Left lobe of liver (tissue), 2 donors: ENCODE measurements at regions not wholly inside any gene's neighbourhood (a gene's known extent, or its start where the extent isn't known, plus 50 kb on each side); places are given as distances from the start of the nearest gene placed in this dataset.
"Not testable (repeated sequence)": the region's sequence is repeated elsewhere in the genome, so short reads cannot be mapped to it uniquely, and the experiment has no call there.

Source experiments
- ATAC-seq: fragments of 200-7000 bp; cut with Tn5 transposase; one replicate; pipeline ENCODE4 v1.9.1; 2020; ENCODE audit warnings: mild to moderate bottlenecking, moderate library complexity
- DNase-seq: peaks from one replicate; pipeline ENCODE4 v3.0.0-alpha.2; 2020; ENCODE audit warnings: low spot score
- donor health status: DM: no; HTN: no; CAD: no; lungs with moderate emphysema.
- donor health status: DM: no; HTN: yes; CAD: no.

DNA sequence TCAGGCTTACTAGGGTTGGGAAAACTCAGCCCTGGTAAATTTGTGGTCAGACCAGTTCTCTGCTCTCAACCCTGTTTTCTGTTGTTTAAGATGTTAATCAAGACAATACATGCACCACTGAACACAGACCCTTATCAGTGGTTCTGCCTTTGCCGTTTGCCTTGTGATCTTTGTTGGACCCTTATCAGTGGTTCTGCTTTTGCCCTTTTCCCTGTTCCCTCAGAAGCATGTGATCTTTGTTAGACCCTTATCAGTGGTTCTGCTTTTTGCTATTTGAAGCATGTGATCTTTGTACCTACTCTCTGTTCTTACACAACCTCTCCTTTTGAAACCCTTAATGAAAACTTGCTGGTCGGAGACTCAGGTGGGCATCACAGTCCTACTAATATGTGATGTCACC, 133.9 kb upstream of the NBPF11 start:
- not testable (repeated sequence) for DNase-seq, ATAC-seq

DNA sequence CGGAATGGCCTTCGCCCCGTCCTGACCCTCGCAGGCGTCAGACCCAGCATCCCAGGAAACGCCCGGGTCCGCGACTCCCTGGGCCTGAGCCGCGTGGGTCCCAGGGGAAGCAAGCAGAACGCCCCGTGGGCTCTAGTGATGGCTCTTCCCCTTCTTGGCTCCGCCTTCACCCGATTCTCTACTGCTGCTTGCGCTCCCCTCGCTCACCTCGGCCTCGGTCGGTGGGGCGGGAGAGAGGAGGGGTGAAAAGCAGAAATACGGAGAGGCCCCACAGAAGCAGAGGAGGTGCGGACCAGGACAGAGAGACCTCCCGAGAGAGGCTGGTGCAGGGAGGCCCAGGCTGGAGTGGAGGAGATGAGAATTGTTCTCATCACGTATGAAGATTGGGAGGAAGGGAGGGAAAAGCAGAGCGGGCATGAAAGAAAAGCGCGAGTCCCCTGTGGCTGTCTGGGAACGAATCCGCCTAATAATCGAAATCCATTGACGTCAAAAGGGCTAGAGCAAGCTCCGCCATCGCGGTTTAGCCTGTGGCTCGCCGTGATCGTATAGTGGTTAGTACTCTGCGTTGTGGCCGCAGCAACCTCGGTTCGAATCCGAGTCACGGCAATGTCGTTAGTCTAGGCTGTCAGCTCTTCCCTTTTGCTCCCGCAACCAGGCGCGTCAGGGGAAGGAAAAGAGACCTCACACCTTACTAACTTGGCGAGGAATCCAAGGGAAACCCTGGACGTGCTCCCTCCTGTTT, 128.9 kb upstream of the NBPF11 start:
- DNase-seq: not testable (repeated sequence)
- peak; percentile 57 for ATAC-seq

- DNase-seq, ATAC-seq: not testable (repeated sequence)
Observed at GRCh38 chr1:148279002-148279542, 127.0 kb upstream of the NBPF11 start.

- not testable (repeated sequence) for ATAC-seq, DNase-seq
Observed at GRCh38 chr1:148277865-148278279, 125.8 kb upstream of the NBPF11 start.

- DNase-seq, ATAC-seq: not testable (repeated sequence)
Observed at GRCh38 chr1:148267066-148267465, 115.0 kb upstream of the NBPF11 start.

- DNase-seq: no peak
Observed at GRCh38 chr1:148264374-148265276, 112.5 kb upstream of the NBPF11 start.

GRCh38 chr1:148263906-148264255, 111.8 kb upstream of the NBPF11 start:
- DNase-seq (peak; percentile 45), ATAC-seq (peak; percentile 56)

More at GRCh38 chr1:148264374-148265276, 112.5 kb upstream of the NBPF11 start:
- ATAC-seq: no peak

GRCh38 chr1:148263128-148263905, 111.2 kb upstream of the NBPF11 start:
- DNase-seq (peak; percentile 65), ATAC-seq (peak; percentile 89)

- DNase-seq, ATAC-seq: not testable (repeated sequence)
Observed at GRCh38 chr1:148261684-148262083, 109.6 kb upstream of the NBPF11 start.

GRCh38 chr1:148257886-148258285, 105.8 kb upstream of the NBPF11 start:
- ATAC-seq, DNase-seq: not testable (repeated sequence)

DNA sequence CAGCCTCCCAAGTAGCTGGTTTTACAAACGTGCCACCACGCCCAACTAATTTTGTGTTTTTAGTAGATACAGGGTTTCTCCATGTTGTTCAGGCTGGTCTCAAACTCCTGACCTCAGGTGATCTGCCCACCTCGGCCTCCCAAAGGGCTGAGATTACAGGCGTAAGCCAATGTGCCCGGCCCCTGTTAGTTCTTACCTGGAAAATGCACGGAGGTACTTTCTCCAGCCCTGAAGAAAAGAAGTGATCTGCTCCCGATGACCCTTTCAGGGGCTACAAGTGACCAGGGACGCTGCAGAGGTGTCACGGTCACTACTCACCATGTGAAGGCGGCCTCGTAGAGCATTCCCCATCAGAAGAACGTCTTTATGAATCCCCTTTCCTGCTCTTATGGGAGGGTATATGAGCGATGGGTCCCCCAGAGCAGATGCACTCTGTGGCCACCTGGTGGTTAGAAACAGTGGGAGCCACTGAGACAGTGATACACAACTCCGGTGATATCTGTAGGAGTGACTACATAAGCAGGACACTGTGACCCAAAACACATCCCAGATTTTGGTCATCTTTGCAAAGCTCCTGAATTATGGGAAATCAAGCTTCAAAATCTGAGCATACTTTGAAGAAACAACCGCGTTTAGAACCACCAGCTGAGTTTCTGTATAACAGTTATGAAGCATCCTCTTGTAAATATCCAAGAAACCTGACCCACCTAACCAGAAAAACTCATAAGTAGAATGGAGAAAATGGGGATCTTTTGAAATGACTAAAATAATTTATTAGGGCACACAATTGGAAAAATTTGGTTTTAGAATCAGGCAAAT, 102.7 kb upstream of the NBPF11 start:
- peak; percentile 89 for ATAC-seq
- DNase-seq: not testable (repeated sequence)

DNA sequence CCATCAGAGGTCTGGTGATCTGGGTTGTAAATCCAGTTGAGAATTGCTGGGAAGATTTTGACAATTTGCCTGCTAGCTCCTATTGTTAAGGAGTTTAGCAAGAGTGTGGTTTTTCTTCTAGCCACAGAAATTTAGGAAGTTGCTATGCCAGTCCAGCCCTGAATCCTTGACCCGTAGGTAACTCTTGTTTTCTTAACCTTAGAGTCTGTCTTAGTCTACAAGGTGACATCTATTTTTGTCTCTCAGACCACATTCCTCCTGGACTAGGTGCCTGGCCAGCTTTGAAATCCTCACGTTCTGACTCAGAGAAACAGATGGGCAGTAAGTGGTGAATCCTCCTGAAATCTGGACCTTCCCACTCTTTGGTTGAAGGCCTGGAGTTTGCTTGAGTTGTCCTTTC, 101.7 kb upstream of the NBPF11 start:
- ATAC-seq, DNase-seq: not testable (repeated sequence)

DNA sequence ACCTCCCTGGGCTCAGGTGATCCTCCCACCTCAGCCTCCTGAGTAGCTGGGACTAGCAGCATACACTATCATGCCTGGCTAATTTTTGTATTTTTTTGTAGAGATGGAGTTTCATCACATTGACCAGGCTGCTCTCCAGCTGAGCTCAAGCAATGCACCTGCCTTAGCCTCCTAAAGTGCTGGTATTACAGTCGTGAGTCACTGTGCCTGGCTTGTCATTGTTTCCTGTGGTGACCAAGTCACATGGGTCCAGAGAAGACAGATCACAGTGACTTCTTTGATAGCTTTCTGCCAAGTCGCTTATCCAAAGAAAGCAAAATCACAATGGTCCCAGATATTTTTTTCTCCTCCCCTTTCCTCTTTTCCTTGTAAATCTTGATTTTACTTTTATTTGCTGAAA, 96.7 kb upstream of the NBPF11 start:
- ATAC-seq, DNase-seq: not testable (repeated sequence)

DNA sequence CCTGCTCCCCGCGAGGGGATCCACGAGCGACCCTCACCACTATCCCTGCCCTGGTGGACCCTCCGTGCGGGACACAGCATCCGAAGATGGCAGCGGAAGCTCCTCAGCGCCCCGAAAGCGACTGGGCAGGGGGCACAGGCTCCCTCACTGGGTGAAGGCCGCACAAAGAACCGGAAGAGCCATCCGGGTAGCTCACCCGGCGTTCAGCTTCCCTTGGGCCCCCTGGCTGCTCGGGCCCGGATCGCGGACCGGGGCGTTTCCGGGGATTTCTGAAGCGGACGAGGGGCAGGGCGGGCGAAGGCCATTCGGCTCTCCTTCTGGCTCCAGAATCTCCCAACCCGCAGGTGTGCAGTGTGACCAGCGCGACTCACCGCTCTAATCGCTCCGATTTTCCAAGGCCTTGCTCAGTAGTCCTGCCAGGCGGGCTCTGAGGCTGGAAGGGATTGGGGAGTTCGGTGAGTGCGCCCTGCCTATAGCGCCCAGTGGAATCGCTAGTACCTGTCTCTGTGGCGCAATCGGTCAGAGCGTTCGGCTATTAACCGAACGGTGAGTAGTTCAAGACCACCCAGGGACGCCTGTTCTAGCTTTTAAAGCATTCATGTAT, 94.3 kb upstream of the NBPF11 start:
- not testable (repeated sequence) for DNase-seq, ATAC-seq

- not testable (repeated sequence) for DNase-seq, ATAC-seq
Observed at GRCh38 chr1:148245843-148246242, 93.8 kb upstream of the NBPF11 start.

- DNase-seq, ATAC-seq: not testable (repeated sequence)
Observed at GRCh38 chr1:148245443-148245842, 93.4 kb upstream of the NBPF11 start.

- DNase-seq, ATAC-seq: not testable (repeated sequence)
Observed at GRCh38 chr1:148233250-148233649, 81.2 kb upstream of the NBPF11 start.

DNA sequence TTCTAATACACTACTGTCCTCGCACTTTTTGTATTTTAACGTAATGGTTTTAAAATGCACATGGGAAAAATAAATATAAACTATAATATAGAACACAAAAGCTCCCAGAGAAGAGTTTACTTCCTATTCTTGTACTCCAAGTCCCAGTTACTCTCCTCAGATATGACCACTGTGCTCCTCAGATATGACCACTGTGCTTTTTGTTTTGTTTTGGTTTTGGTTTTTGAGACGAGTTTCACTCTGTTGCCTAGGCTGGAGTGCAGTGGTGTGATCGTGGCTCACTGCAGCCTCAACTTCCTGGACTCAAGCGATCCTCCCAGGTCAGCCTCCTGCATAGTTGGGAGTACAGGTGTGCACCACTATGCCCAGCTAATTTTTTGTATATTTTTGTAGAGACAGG, 76.8 kb upstream of the NBPF11 start:
- not testable (repeated sequence) for DNase-seq, ATAC-seq
